UCSD-AML1 (cell line): ENCODE measurements at regions not wholly inside any gene's neighbourhood (a gene's known extent, or its start where the extent isn't known, plus 50 kb on each side); places are given as distances from the start of the nearest gene placed in this dataset.

Experiments
- DNase-seq: peaks from one replicate; lab custom pipeline; 2025; ENCODE audit not compliant: unreplicated experiment; lab: John Stamatoyannopoulos, UW

DNA sequence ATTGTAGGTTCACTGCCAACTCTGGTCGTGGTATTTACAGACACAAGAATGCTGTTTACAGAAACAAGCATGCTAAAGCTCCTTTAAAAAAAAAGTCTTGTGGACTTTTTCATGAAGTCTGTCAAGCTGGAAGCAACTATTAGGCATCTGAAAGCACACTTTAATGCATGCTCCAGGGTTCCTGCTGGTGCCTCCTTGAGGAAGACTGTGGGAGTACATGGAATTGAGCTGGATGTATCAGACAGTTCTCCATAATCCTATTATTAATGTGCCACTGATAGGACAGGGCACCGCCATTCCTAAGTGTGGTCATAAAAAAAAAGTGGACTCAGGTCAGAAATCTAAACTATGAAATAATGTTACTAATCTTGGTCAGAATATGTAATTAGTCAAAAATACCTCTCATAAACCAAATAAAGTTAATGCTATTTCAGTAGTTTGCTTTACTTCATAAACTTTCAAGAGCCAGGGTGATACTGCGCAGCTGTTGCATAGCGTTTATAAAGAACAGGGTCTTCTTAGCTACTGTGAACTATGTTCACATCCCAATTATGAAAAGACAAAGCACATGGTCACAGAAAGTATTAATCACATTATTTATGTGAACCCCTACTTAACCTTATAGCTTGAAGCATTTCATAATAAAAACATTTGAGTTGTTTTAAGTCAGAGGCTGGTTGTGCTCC, 390.8 kb upstream of the PTGER4 start:
- DNase-seq = no peak

DNA sequence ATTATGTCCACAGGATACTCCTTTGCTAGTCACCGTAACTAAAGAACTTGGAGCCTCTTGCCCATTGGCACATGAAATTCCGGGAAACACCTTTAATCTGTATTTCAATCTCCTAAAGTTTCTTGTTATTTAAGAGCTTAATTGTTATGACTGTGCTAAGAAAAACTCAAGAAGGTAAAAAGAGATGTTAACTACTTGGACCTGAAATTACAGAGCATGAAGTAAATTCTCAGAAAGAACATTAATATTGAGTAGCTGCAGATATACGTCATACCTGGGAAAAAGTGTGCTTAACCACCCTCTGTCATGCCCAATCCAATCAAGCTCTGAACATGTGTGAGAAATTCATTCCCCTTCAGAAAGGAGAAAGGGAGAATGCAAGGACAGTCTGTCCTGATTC, 394.9 kb upstream of the PTGER4 start:
- DNase-seq = no peak

DNA sequence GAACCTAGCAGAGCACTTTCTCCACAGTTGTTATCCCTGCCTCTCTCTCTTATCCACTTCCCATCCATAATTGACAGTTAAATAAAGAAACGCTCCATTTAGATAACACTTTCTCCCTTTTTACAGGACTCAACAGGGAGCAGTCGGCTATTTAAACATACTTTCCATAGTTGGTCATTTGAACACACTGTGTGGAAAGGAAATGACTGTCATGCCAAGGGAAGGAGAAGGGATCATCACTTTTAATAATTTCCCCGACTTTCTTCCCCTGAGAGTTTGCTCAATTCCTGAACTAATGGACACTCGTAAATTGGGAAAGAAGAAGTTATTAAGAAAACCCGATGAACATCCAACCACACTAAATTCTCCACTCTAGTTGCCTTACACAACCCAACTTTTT, 400.8 kb upstream of the PTGER4 start:
- no peak for DNase-seq

DNA sequence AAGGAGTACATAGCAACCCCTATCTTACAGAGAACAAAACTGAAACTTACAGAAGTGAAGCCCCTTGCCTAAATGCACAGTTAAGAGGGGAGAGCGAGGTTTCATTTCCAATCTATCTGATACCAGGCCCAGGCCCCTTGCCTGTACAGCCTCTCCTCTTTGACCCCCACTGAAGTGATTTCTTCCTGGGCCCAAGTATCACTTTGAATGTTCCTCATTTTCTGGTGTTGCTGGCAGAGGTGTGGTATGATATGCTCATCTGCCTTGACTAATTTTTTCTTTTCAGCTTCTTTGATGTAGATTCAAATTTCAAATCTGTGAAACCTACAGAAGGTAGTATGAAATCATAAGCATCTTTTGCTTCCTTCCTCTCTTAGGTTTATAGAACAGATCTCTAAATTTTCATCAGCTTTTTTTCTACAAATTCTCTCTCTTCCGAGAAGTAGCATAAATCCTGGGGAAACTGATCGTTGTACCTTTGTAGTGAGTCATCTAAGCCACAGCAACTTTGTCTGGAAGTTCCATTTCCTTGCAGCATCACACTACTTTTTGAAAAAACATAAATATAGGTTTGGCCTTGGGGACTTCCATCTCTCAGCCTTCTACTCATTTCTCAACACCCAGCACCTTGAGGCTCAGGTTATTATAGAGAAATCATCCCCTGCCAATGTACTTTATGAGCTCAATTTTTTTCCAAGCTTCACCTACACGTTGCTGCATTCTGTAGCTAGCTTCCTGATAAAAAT, 402.4 kb upstream of the PTGER4 start:
- no peak for DNase-seq

DNA sequence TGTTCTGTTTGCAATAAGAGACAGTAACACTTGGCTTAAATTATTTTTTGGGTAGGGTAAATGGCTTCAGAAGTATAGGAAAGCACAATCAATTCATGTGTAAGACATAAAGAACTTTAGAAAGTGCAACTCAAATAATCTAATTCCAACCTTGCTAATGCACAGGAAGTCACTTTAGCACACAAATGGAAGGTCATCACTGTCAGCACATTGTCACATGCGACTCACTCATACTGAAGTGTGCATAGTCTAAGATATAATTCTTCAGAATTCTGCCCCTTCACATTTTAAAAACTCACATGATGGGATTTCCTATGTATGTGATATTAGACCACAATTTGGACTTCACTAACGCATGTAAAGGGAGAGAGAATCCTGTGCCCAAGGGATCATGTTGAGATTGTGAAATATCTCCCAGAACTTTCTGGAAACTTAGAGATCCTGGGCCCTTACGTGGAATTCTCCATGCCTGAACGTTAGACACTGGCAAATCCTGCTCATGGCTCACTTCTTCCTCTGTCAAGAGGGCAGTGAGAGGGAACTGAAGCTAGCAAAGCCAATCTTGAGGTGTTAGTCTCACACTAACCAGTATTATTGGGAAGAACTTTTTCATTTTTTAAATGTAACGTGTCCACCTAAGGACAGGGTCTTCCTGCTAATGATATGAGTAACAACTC, 403.2 kb upstream of the PTGER4 start:
- no peak for DNase-seq

DNA sequence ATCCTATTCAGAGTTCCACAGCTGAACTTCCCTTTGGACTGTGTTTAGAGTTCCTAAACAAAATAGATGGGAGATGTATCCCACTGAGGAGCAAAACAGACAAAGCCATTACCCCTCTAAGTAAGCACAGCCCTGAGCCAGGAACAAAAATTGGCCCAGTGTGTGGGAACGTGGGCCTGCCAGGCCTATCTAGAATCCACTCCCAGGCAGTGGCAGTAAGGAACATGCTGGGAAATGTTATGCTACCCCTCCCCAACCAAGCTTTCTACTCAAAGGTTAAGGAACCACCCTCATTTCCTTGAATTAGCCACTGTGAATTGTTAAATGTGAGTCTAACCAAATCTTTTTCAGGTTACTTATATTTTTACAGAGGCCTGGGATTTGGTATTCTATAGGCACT, 405.1 kb upstream of the PTGER4 start:
- no peak for DNase-seq

DNA sequence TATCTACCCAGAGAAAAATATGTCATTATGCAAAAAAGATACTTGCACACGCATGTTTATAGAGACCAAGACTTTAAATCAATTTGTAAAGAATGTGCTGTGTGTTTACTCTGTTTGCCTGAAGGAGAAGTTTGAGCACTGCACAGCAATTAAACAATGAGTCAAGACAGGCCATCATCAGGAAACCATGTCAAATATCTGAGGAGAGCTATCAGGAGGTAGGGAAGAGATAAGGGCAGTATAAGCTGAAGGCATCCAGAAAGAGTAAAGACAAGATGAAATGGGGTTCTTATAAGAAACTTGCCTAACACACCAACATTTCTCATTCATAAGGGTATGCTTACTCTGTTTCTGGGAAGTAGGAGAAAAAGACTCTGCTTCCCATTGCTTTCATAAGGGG, 405.8 kb upstream of the PTGER4 start:
- no peak for DNase-seq

DNA sequence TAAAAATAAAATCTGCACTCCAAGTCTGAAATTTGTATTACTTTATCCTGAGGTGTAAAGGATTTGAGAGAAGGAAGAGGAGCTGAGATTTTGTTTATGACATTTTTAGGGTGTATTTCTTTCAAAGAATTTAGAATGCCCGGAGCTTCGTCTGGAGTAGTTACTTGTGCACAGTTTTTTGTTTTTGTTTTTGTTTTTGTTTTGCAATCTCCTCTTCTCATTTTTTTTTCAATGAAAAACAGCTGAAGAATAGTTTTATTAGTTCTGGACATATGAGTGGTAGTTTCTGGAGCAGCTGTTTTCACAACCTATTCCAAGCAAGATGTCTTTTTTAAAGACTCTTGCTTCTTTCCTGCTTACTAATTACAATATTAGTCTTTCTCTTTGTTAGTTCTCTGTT, 408.2 kb upstream of the PTGER4 start:
- no peak for DNase-seq

DNA sequence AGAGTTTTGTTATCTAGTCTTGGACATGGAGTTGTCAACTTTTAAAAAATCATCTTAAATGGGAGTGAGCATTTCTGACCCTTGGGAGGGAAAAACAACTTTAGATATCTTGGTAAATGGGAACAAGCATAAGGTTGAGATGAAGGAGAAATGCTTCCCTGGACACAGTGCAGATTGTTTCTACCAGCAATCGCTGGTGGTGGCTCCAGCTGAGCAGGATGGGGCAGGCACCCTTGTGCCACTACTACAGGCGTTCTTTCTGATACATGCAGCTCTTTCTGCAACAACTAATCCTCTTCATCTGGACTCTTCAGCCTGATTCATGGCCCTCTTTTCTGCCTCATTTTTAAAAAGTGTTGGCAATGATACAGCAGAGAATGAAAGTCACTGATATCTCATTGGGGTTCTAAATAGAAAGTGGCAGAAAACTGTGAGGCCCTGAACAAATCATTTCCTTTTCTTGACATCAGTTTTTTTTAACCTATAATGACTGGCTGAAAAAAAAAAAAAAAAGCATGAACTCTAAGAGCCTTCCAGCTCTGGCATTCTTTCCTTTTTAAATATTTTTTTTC, 409.4 kb upstream of the PTGER4 start:
- DNase-seq = no peak

DNA sequence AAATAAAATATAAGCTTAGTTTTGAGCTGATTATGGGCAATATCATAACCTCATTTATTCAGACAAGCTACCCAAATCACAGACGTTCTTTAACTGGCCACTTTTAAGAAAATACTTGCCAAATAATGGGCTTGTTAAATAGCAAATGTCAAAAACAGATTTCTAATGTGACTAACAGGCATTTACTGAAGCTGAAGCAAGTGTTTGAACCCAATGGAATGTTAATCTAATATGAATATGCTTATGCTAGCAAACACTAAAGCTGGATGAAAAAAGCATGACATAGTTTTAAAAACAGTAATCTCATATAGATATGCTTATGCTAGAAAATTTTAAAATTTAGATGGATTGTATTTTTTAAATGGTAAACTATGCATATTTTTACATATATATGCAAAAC, 411.6 kb upstream of the PTGER4 start:
- no peak for DNase-seq

DNA sequence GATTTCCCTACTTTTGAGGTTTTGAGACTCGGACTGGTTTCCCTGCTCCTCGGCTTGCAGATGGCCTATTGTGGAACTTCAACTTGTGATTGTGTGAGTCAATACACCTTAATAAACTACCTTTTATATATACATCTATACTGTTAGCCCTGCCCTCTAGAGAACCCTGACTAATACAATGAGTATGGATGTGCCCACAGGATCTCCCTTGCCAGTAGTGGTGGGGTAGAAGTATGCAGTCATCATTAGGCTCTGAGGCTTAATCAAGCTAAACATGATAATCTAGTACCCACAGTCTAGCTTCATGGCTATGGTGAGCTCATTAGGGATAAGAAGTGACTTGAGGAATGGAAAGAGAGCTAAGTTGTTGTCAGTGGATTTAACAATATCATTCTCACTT, 412.8 kb upstream of the PTGER4 start:
- no peak for DNase-seq

DNA sequence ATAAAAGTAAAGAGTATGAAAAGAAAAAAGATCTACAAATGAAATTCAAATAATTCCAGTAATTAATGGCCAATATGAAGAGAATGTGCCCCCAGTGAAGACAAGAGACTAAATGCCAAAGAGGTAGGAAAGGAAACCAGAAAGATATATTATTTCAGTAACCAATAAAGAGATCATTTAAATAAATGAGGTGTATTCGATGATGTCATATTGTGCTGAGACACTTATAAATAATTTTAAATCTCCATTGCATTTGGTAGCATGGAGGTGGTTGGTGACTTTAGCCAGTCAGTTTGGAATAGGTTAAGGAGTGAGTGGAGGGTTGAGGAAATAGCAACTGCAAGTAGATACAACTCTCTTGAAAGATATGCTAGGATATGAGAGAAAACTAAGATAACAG, 417.7 kb upstream of the PTGER4 start:
- no peak for DNase-seq

DNA sequence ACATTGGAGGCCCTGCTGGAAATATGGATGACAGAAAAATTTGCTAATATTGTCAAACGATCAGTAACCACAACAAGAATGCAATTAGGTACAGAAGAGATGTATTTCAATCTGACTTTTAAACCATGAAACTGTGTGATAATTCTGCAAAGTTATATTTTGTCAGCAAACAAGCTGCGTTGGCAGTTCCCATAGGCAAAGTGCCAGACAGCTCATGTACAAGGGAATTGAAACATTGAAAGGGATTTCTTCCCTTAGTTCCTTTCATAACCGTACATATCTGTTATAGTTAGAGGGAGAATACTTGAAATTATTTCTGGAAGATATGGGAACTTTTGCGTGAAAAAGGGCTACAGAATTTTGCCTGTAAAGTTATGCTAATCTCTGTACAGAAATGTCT, 419.4 kb upstream of the PTGER4 start:
- no peak for DNase-seq

DNA sequence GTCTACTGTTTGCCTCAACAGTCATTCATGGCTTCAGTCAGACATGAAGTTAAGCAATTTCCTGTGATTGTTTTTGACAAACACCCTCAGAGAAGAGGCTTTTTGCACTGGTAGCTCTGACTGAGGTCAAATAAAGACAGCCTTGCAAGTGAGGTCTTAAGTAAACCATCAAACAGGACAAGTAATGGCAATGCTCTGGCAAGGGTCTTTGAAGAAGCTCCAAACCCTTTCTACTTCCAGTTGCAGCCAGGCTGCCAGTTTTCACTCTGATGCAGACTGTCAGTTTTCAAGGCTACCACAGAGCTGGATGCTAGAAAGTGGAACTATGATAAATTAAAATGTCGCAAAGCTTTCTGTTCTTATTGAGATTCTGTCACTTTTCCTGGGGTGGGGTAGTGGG, 421.5 kb upstream of the PTGER4 start:
- no peak for DNase-seq

DNA sequence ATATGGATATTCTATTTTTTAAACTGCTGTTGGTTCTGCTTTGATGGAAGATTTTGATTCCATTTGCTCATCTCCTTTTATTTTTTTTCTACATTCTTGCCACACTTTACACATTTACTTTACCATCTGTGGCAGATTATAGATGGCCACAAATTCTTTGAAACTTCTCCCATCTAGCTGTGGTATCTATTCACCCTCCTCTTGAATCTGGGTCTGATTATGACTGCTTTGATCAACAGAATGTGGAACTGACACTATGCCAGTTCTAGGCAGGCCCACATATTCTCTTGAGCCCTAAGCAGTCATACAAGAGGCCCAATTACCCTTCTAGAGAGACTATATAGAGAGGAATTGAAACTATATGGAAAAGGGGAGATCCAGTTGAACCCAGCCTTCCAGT, 439.0 kb upstream of the PTGER4 start:
- no peak for DNase-seq

DNA sequence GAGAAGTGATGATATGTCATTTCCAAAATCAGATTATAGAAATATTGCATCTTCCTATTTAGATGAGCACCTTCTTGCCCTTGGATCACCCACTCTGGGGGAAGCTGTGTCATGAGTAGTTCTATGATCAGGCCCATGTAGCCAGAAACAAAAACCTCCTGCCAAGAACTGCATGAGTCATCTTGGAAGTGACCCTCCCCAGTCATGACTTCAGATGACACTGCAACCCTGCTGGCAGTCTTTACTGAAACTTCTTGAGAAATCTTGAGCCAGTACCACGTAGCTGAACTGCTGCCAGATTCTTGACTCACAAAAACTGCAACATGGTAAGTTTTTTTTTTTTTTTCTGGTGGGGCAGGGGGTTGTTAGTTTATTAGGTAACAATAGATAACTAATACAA, 439.6 kb upstream of the PTGER4 start:
- no peak for DNase-seq

DNA sequence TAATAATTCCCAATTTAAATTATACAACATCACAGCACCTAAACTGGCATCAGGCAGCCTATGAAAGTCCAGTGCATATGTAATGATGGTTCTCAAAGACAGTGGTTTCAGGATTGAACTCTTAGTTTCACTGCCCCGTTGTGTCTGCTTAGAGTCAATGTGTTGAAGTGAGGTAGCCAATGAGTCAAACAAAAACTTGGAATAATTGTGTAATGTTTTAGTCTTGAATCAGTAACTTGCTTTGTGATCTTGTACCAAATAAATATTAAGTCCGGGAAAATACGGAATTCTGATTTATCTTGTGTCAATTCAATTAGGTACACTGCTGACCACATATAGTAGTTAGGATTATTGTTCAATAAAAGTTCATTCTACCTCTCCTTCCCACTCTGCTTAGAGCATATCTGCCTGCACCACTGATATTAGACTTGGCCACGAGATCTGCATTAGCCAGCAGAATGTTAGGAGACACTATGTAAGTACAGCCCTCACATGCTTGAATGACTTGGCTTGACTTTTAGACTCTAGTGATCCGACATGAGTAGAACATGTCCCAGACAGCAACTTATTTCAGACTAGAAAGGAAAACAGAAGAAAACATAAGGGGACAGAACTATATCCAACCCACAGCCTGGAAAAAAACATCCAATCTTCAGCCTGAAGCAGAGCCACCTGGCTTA, 441.5 kb upstream of the PTGER4 start:
- no peak for DNase-seq

DNA sequence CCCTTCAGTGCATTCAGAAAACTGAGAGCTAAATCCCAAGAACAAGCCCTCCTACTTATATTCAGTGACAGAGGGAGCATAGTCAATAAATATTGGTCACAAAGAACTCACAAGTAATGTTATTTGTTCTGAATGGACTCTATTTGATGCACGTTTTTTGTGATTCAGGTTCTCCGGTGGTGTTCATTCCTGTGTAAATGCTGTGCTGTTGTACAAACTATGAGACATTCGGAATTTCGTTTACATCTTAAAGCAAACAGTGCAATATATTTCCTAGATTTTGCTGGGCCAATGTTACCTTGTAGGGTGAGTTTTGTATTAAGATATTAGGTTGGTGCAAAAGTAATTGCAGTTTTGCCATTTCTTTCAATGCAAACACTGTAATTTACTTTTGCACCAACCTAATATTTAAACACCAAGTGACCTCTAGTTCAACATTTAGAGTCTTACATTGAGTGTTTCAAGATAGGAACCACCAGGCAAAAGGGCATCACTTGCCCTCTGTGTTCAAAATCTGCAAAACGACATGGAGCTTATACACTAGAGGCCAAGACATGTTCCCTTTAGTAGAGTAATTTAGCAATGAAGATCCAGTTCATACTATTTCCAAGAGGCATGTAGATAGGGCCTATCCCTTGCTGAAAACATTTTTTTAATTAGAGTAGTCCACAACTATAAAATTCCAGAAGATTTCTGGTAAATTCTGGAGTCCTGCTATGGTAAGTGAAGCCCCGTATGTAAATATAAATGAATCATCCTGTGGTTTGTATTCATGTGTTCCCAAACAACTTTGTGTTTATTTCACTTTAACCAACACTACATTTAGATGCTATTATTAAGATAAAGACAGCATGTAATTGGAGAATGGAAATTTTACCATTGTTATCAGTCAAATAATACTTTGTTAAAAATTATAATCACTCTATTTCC, 444.0 kb upstream of the PTGER4 start:
- DNase-seq = no peak

DNA sequence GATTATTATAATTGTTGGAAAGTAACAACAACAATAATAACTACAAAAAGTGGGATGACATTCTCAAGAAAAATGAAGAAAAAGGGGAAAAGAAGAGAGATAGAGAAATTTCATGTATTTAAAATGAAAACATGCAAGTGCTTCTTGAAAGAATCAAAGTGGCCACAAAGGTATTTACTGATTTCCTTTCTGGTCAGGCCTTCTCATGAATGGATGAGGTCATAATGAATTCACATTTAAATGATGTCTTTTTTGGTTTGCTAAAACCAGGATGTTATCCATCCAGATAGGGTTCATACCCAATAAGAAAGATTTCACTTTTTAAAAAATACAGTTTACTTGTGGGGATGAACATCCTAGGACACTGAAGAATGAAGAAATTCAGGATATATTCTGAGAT, 446.4 kb upstream of the PTGER4 start:
- no peak for DNase-seq

DNA sequence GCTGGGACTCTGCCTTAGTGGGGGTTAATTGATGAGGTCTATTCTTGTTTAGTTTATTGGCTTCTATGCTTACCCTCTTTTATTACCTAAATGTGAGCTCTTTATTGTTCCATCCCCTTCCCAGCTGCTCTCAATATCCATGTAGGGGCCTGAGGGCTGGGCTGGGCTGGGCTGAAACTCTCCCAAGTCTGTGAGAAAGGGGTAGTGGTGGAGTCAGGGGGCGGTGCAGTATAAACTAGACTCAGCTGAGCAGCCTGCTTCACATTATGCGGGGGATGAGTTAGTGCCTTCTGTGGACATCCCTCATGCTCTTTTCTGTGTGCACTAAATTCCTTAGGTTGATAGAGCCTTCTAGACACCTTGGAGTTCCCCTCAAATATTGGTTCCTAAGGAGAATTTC, 451.8 kb upstream of the PTGER4 start:
- no peak for DNase-seq
